ENCODE measurements at regions not wholly inside any gene's neighbourhood (a gene's known extent, or its start where the extent isn't known, plus 50 kb on each side); places are given as distances from the start of the nearest gene placed in this dataset.

DNA sequence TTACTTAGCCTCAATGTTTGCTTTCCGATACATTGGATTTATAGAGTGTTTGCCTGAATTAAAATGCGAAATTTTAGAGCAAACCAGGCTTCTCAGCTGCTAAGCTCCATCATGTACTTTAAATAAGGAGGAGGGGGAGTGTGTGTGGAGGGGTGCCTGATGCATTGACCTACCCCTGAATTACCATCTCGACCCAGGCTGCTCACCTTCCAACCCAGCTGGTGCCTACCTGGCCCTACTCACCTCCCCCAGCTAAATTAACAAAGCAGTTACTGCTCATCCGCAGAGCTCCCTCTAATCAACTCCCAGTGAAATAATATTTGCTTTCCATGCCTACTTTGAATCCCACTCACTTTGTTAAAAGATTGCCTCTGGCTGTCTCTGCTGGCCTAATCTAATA, 544.5 kb downstream of the MAFB start:
- no peak for TF ChIP-seq POLR2A (IDR thresholded peaks at IDR 0.05)
- TF ChIP-seq EP300 (IDR thresholded peaks at IDR 0.05), result no peak

Data from tibial nerve (tissue), 3 donors.